Gastroesophageal sphincter (tissue), 3 donors: ENCODE measurements at regions not wholly inside any gene's neighbourhood (a gene's known extent, or its start where the extent isn't known, plus 50 kb on each side); places are given as distances from the start of the nearest gene placed in this dataset.

Source experiments
- CTCF ChIP-seq, 4 experiments: fragments of 200-600 bp in 2 of 4; fragments of 450-650 bp in 2 of 4; sonication (generic) in 1 of 4; IDR thresholded peaks; one replicate each; pipeline ENCODE4 v1.5.1; 2017 to 2019; ENCODE audit warnings: antibody characterized with exemption in 4 of 4, mild to moderate bottlenecking in 2 of 4, moderate library complexity in 2 of 4
- POLR2A ChIP-seq, 2 donors: fragments of 450-650 bp; IDR thresholded peaks; one replicate each; pipeline ENCODE4 v1.6.1; 2017; ENCODE audit warnings: antibody characterized with exemption in 2 of 2, mild to moderate bottlenecking in 2 of 2, moderate library complexity in 1 of 2
- POLR2AphosphoS5 ChIP-seq: sonication (generic); formaldehyde crosslinking; IDR thresholded peaks from one replicate; pipeline ENCODE4 v1.6.1; 2017; ENCODE audit warnings: antibody characterized with exemption

DNA sequence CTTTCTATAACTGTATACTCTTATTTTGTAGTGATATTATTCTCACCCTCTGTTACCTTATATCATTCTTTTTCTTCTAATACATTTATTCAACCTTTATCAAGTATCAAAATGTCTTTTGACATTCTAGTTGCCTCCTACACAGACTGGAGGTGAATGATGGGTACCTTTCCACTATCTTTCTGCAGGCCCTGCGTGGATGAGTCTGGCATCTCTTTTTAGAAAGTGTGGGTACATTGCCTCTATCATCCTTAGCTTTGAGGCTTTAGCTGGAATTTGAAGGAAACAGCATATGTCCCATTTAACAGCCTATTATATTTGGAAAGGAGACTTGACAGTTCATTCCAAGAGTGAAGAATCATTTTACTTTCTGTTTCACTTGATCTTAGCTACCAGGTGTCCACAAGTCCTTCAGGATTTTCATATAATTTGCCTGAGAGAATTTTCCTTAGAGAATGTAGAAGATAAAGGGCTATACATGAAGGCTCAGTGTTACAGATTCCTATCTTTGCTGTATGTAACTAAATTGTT, 192.0 kb downstream of the CWF19L2 start:
- TF ChIP-seq CTCF (IDR thresholded peaks at IDR 0.05), result no peak
- no peak for TF ChIP-seq POLR2A (IDR thresholded peaks at IDR 0.05)
- TF ChIP-seq POLR2AphosphoS5, result no peak
